ENCODE measurements at regions not wholly inside any gene's neighbourhood (a gene's known extent, or its start where the extent isn't known, plus 50 kb on each side); places are given as distances from the start of the nearest gene placed in this dataset.

- Histone ChIP-seq H3K27me3 (ENCODE audit: insufficient read depth, low read length) (no peaks in the 10 kb centered on the region), H3K79me1 (ENCODE audit: insufficient read depth, low read depth, low read length, poor library complexity, severe bottlenecking) (no peaks in the 10 kb centered on the region), H4K20me1 (ENCODE audit: control insufficient read depth, insufficient read depth, insufficient read length) (no peaks in the 10 kb centered on the region), H3K9me3 (ENCODE audit: control insufficient read depth, low read depth, low read length) (no peaks in the 10 kb centered on the region), H4K8ac (replicated peaks; ENCODE audit: insufficient read length, low read depth, low read length) (no peak overlapping the region), H3K18ac (ENCODE audit: insufficient read length, low read depth, low read length) (no peak overlapping the region), H2BK15ac (ENCODE audit: low read depth, low read length) (no peak overlapping the region), H3K4ac (ENCODE audit: low read depth, low read length) (no peak overlapping the region), H2AFZ (ENCODE audit: low read length) (no peak overlapping the region), H2BK12ac (ENCODE audit: insufficient read length, low read depth, low read length) (no peak overlapping the region), H3K23me2 (ENCODE audit: insufficient read length, low read depth, low read length, poor library complexity, severe bottlenecking) (no peaks in the 10 kb centered on the region), H3K4me1 (ENCODE audit: insufficient read depth, low read length) (no peaks in the 10 kb centered on the region), H2AK5ac (ENCODE audit: insufficient read length, low read length) (no peak overlapping the region), H2BK120ac (ENCODE audit: low read depth, low read length, poor library complexity, severe bottlenecking) (no peak overlapping the region), H3K9ac (ENCODE audit: extremely low read depth, insufficient read length, low read length) (no peak overlapping the region), H3K56ac (ENCODE audit: insufficient read length, low read depth, low read length) (no peak overlapping the region), H4K5ac (ENCODE audit: insufficient read length, low read depth, low read length) (no peak overlapping the region), H3K4me2 (ENCODE audit: insufficient read depth, insufficient read length, low read length) (no peak overlapping the region), H3K79me2 (ENCODE audit: insufficient read depth, low read length) (no peaks in the 10 kb centered on the region), H3T11ph (ENCODE audit: low read length) (no peak overlapping the region), H2BK5ac (ENCODE audit: insufficient read length, low read length) (no peak overlapping the region), H4K91ac (ENCODE audit: insufficient read length, low read depth, low read length) (no peak overlapping the region), H3K27ac (ENCODE audit: insufficient read length, low read depth, low read length) (no peak overlapping the region), H3K14ac (ENCODE audit: insufficient read depth, low read length) (no peak overlapping the region), H3K23ac (ENCODE audit: insufficient read length, low read depth, low read length) (no peak overlapping the region), H2BK20ac (ENCODE audit: low read depth, low read length, poor library complexity, severe bottlenecking) (no peak overlapping the region)
- H3K4me1 Mint-ChIP-seq: peaks cover 3% of the 10 kb centered on the region in 2 experiments; a peak in 1 of 4 replicates
- H3K36me3 Mint-ChIP-seq (ENCODE audit: insufficient read depth in 1 of 3, low read depth in 3 of 3): no peaks in the 10 kb centered on the region
- H3K9me3 Mint-ChIP-seq: no peaks in the 10 kb centered on the region
- no peak overlapping the region for H3K27ac Mint-ChIP-seq
- no peak for TF ChIP-seq CTCF (conservative IDR thresholded peaks at IDR 0.05)
- no peaks in the 10 kb centered on the region for H3K27me3 Mint-ChIP-seq (ENCODE audit: low read depth)
- H3K4me3 Mint-ChIP-seq: no peak overlapping the region
- no peak for DNase-seq
- no CpG with 5 or more reads among the region's 6 CpGs for WGBS (ENCODE audit: extremely low coverage, insufficient read length, low lambda C conversion rate)
These were observed 628.7 kb upstream of the LINC00305 start for GRCh38 chr18:64777556-64777955.
